GM10266 (cell line): ENCODE measurements at regions not wholly inside any gene's neighbourhood (a gene's known extent, or its start where the extent isn't known, plus 50 kb on each side); places are given as distances from the start of the nearest gene placed in this dataset.
"Not testable (repeated sequence)": the region's sequence is repeated elsewhere in the genome, so short reads cannot be mapped to it uniquely, and the experiment has no call there.

Source experiments
- DNase-seq: peaks from one replicate; pipeline ENCODE4 v3.0.0; 2012; ENCODE audit errors: extremely low spot score
- CTCF ChIP-seq: IDR thresholded peaks from 2 replicates; pipeline ENCODE4 v1.5.1; 2012; ENCODE audit warnings: mild to moderate bottlenecking, low read depth; ENCODE audit not compliant: control insufficient read depth, insufficient read depth; ENCODE audit errors: missing control alignments

DNA sequence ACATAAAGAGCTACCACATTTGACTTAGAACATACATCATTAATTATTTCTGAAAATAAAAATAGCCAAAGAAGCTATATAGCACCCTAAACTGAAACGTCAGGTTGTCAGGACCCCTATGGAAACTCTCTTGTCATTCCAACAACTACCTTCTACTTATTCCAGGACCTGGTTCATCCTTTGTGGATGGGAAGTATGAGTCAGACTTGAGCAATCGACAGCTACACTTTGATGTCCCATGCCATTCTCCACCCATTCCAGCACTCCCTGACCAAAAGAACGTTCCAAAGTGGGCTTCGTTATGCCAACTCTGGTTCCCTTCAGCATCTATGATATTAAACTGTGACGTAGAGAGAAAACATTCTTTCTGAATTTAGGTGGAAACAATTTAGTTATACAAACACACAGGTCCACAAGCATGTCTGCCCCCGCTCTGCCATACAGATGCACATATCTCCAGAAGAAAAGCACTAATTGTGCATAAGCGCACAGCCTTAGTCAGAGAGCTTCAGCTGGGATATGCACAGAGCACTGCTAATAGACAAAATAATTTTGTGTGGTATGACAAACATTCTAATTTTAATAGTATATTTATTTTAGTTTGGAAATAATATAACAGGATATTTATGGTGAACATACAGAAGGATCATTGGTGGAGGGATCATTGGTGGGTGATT lies 723.1 kb upstream of the B3GALT2 start:
- no peak for DNase-seq
- no peak for TF ChIP-seq CTCF

DNA sequence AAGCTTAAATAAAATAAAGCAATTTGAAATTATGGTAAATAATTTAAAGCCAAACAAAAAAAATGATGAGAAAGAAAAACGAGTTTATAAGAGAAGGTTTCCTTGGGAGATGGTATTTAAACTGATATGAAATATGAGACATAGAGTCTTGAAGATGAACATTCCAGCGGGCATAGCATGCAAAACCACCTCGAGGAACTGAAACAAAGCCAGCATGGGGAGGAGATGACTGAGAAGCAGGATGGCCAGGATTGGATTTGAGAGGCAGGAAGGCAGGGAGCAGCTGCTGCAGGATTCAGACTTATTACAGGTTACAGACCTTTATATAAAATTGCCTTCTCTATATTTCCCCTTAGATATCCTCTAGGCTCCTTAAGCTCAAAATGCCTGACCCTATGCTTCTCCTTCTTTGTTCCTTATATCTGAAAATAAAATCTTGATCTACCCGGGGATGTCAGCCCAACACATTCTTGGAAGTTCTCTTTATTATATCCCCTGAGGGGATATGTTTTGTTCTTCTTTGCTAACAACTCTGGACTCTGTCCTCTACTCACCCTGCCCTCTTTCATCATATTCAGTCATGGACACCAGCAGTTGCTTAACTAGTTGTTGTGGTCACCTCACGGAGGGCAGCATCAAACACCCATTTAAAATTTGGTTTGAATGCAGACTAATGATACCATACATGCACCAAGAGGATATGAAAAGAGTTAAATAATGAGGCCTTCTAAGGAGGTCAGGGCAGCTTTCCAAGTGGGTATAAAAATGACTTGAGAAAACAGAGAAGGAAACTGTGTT lies 719.1 kb upstream of the B3GALT2 start:
- TF ChIP-seq CTCF, result no peak
- no peak for DNase-seq

DNA sequence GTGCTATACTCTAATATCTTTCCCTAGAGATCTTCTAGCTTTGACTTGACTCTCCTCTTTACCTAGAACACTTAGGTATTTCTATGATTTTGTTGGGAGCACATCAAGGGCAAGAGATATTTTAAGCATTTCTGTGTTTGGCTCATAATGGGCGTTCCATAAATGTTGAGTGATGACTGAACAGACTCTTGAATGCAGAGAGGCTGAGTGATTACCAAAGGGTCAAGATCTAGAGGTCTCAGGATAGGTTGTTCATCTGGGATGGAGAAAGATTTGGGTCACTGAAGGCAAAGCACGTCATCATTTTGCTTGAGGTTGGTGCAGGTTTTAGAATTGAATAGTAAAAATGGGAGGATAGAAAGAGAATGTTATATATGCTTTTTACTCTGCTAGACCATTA lies 705.4 kb upstream of the B3GALT2 start:
- DNase-seq, result no peak
- TF ChIP-seq CTCF, result no peak

- no peak for TF ChIP-seq CTCF
- DNase-seq, result no peak
Observed at GRCh38 chr1:193890935-193891334, 704.5 kb upstream of the B3GALT2 start.

DNA sequence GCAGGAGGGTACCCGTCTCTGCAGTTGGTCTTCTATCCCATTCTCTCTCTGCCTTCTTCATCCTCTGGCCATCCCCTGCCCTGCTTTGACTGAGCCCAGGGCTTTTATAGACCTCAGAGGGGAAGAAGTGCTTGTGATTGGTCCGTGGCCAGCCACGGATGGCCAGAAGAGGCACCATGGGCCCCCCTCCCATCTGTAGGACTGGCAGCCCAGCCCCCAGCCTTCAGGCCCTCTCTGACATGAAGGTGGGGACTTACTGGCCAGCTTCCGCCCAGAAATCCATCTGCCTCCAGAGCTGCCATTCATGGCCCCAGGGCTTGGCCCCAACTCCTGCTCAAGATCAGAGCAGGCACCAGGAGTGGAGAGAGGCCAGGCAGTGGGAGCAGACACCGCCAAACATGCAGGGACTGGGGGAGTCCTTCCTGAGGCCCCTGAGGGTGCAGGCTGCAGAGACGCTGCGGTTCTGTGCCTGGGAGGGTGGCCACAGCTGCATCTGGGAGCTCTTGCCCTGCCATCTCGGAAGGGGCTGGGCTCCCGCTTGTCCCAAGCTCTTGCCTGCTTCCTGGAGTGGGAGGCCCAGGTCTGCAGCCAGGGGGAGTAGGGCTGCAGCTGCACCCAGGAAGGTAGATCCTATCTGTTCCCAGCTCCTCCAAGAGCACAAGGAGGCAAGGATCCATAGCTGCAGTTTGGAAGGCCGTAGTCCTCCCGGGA lies 698.6 kb upstream of the B3GALT2 start:
- TF ChIP-seq CTCF, result no peak
- DNase-seq, result no peak

- DNase-seq, result not testable (repeated sequence)
Observed at GRCh38 chr1:193877920-193878319, 691.5 kb upstream of the B3GALT2 start.

DNA sequence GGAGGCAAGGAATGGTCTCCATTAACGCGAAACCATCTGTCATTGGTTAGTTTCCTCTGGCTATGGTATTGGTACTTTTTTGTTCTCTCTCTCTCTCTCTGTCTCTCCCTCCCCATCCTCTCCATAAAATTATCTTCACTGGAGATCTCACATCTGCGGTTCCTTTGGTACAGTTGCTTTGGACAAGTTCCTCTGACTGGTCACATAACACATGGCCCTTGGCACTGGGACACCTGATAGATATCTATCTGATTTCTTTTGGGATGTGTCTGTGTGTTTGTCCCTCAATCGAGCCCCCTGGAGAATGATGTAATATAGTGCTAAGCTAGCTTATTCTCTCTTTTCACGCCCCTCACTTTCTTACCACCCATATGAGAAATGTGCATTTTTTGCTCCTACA lies 682.0 kb upstream of the B3GALT2 start:
- TF ChIP-seq CTCF, result no peak
- no peak for DNase-seq
